GM23338 (cell line): ENCODE measurements at regions not wholly inside any gene's neighbourhood (a gene's known extent, or its start where the extent isn't known, plus 50 kb on each side); places are given as distances from the start of the nearest gene placed in this dataset.

Experiments
- EZH2 ChIP-seq: fragments of 200-600 bp; sonication (generic); IDR thresholded peaks from one replicate; pipeline ENCODE4 v1.8.0; 2017; ENCODE audit warnings: antibody characterized with exemption, mild to moderate bottlenecking, low read depth; ENCODE audit not compliant: unreplicated experiment
- TF ChIP-seq, protein P1 (sequence below), 2 experiments: fragments of 200-600 bp in 1 of 2; sonication (generic) in 1 of 2; conservative IDR thresholded peaks; 2 replicates each; pipeline versions ENCODE4 v1.5.1 to v1.6.1; 2016 to 2017; ENCODE audit warnings: antibody characterized with exemption in 2 of 2, low read depth in 2 of 2, mild to moderate bottlenecking in 2 of 2, moderate library complexity in 1 of 2
- TF ChIP-seq, protein P2 (sequence below): IDR thresholded peaks from one replicate; pipeline ENCODE4 v1.6.1; 2018; ENCODE audit warnings: antibody characterized with exemption; ENCODE audit not compliant: unreplicated experiment

DNA sequence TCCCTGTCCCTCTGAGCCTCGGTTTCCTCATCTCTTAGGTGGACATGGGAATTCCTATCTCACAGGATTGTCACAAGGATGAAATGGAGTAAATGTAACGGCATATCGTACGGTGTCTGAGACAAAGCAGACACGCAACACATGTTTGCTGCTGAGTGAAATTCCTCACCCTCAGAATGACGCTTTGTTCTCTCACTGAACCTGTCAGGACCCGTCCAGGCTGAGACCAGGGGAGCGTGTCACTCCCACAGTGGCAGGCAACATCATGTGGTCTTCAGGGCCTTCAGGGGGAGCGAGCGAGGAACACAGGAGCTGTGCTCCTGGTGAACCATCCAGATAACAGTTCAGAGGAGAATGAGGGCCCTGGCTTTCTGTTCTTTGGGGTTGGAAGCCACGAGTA is 74.2 kb downstream of the TOMM20 start:
- no peak for TF ChIP-seq EZH2
- TF ChIP-seq, protein P1, sequence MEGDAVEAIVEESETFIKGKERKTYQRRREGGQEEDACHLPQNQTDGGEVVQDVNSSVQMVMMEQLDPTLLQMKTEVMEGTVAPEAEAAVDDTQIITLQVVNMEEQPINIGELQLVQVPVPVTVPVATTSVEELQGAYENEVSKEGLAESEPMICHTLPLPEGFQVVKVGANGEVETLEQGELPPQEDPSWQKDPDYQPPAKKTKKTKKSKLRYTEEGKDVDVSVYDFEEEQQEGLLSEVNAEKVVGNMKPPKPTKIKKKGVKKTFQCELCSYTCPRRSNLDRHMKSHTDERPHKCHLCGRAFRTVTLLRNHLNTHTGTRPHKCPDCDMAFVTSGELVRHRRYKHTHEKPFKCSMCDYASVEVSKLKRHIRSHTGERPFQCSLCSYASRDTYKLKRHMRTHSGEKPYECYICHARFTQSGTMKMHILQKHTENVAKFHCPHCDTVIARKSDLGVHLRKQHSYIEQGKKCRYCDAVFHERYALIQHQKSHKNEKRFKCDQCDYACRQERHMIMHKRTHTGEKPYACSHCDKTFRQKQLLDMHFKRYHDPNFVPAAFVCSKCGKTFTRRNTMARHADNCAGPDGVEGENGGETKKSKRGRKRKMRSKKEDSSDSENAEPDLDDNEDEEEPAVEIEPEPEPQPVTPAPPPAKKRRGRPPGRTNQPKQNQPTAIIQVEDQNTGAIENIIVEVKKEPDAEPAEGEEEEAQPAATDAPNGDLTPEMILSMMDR (conservative IDR thresholded peaks at IDR 0.05; ENCODE audit: low read depth in 2 of 2), result no peak
- TF ChIP-seq, protein P2, sequence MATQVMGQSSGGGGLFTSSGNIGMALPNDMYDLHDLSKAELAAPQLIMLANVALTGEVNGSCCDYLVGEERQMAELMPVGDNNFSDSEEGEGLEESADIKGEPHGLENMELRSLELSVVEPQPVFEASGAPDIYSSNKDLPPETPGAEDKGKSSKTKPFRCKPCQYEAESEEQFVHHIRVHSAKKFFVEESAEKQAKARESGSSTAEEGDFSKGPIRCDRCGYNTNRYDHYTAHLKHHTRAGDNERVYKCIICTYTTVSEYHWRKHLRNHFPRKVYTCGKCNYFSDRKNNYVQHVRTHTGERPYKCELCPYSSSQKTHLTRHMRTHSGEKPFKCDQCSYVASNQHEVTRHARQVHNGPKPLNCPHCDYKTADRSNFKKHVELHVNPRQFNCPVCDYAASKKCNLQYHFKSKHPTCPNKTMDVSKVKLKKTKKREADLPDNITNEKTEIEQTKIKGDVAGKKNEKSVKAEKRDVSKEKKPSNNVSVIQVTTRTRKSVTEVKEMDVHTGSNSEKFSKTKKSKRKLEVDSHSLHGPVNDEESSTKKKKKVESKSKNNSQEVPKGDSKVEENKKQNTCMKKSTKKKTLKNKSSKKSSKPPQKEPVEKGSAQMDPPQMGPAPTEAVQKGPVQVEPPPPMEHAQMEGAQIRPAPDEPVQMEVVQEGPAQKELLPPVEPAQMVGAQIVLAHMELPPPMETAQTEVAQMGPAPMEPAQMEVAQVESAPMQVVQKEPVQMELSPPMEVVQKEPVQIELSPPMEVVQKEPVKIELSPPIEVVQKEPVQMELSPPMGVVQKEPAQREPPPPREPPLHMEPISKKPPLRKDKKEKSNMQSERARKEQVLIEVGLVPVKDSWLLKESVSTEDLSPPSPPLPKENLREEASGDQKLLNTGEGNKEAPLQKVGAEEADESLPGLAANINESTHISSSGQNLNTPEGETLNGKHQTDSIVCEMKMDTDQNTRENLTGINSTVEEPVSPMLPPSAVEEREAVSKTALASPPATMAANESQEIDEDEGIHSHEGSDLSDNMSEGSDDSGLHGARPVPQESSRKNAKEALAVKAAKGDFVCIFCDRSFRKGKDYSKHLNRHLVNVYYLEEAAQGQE, result no peak
